Right cardiac atrium (tissue), 5 donors: ENCODE measurements at regions not wholly inside any gene's neighbourhood (a gene's known extent, or its start where the extent isn't known, plus 50 kb on each side); places are given as distances from the start of the nearest gene placed in this dataset.
"Not testable (repeated sequence)": the region's sequence is repeated elsewhere in the genome, so short reads cannot be mapped to it uniquely, and the experiment has no call there.

Source experiments
- ATAC-seq, 2 donors: fragments of 200-7000 bp; cut with Tn5 transposase; one replicate each; pipeline versions ENCODE4 v1.8.0 to v1.9.1; 2020; ENCODE audit warnings: moderate library complexity in 2 of 2, mild to moderate bottlenecking in 1 of 2
- DNase-seq, 3 donors: peaks; one replicate each; pipeline ENCODE4 v3.0.0-alpha.2; 2020
- H3K27ac ChIP-seq: one replicate; pipeline ENCODE4 v1.5.1; 2013; ENCODE audit warnings: mild to moderate bottlenecking, low read length, control low read depth, moderate library complexity
- H3K27me3 ChIP-seq: one replicate; pipeline ENCODE4 v1.6.1; 2013; ENCODE audit not compliant: control insufficient read depth, insufficient read depth
- H3K4me1 ChIP-seq: one replicate; pipeline ENCODE4 v1.6.1; 2013; ENCODE audit warnings: low read length; ENCODE audit not compliant: control insufficient read depth, insufficient read depth
- H3K4me3 ChIP-seq: one replicate; pipeline ENCODE4 v1.5.1; 2013; ENCODE audit warnings: low read length, control low read depth
- H3K9me3 ChIP-seq: one replicate; pipeline ENCODE4 v1.6.1; 2013; ENCODE audit warnings: low read length; ENCODE audit not compliant: control insufficient read depth
- WGBS: extraction: QIAGEN DNeasy Blood & Tissue Kit; methylation state at CpG from one replicate; pipeline ENCODE4 v1.1.7; 2013; 5-methylcytosine and 5-hydroxymethylcytosine counted together
- intact Hi-C, 4 donors: fragments of 100-400 bp; cut with DNase I; formaldehyde crosslinking; loops; one replicate each; pipeline versions ENCODE4 v1.11.0 to v1.14.0; 2022 to 2023
- donor health status: healthy with polysubstance abuse.
- donor health status: DM: no; HTN: yes; CAD: no.
- donor health status: DM: no; HTN: no; CAD: no.
- donor health status: DM: no; HTN: yes; CAD: no; lungs with severe emphysema.
- donor health status: DM: yes; HTN: yes; CAD: no.

DNA sequence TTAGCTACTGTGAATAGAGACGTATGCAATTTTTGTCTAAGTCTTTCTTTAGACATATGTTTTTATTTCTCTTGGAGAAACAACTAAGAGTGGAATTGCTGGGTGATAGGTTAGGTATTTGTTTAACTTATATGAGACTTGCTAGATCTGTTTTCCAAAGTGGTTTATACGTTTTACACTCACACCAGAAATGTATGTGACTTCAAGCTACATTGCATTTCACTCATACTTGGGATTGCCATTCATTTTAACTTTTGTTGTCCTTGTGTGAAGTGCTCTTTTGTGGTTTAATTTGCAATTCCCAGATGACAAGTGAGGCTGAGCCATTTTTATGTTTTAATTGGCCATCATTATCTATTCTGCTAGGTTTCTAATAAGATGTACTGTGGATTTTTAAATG is 817.2 kb downstream of the GLUD2 start:
- no peaks in the 10 kb centered on the region for H3K9me3 ChIP-seq
- no peak for DNase-seq
- H3K27ac ChIP-seq = no peak overlapping the region
- no peak overlapping the region for H3K4me3 ChIP-seq
- no peaks in the 10 kb centered on the region for H3K27me3 ChIP-seq
- H3K4me1 ChIP-seq = no peaks in the 10 kb centered on the region
- intact Hi-C loops = no loop called here
- WGBS = 50% methylated on average over 2 of the region's 2 CpGs
- no peak for ATAC-seq

DNA sequence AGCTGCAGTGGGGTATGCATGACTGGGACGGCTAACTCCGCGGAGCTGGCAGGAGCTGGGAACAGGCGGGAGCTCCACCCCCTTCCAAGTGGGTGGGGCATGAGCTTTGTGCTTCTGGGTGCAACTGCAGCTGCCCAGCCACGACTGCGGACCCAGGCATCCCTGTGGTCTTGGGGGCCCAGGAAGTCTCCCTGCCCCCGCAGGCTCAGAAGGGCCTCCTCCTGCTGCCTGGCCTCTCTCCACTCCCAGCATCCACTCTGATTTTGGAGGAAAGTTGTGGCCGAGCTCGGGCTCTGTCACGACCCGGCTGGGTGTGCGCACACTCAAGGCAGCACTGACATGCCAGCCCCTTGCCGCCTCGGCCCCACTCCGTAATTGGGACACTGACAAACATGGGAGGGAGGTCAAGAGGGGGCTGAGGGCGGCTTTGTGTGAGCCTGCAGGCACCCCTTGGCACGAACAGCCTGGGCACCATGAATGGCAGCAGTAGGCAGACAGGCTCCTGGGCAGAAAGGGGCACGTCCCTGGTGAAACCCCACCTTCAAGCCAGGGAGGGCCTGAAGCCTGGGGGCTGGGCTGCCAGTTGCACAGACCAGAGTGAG is 822.6 kb downstream of the GLUD2 start:
- Histone ChIP-seq H3K4me3 (no peak overlapping the region), H3K27me3 (no peaks in the 10 kb centered on the region), H3K9me3 (no peaks in the 10 kb centered on the region), H3K27ac (no peak overlapping the region), H3K4me1 (no peaks in the 10 kb centered on the region)
- ATAC-seq = no peak
- intact Hi-C loops = no loop called here
- WGBS = 95% methylated on average over 18 of the region's 18 CpGs
- DNase-seq = peak in 1 of 3 donors; percentile 40

- intact Hi-C loops = no loop called here
- 93% methylated on average over 12 of the region's 12 CpGs for WGBS
- no peaks in the 10 kb centered on the region for H3K27me3 ChIP-seq
- H3K9me3 ChIP-seq = no peaks in the 10 kb centered on the region
- H3K4me3 ChIP-seq = no peak overlapping the region
- no peak for ATAC-seq
- no peaks in the 10 kb centered on the region for H3K4me1 ChIP-seq
- peak in 1 of 3 donors; percentile 41 for DNase-seq
- H3K27ac ChIP-seq = no peak overlapping the region
Observed at GRCh38 chrX:121871122-121871521, 823.7 kb downstream of the GLUD2 start.

- H3K27ac ChIP-seq = no peak overlapping the region
- H3K4me3 ChIP-seq = no peak overlapping the region
- intact Hi-C loops = no loop called here
- ATAC-seq (no peak), DNase-seq (no peak)
- no peaks in the 10 kb centered on the region for H3K27me3 ChIP-seq
- no peaks in the 10 kb centered on the region for H3K4me1 ChIP-seq
- H3K9me3 ChIP-seq = no peaks in the 10 kb centered on the region
Observed at GRCh38 chrX:121876305-121876704, 828.9 kb downstream of the GLUD2 start.

DNA sequence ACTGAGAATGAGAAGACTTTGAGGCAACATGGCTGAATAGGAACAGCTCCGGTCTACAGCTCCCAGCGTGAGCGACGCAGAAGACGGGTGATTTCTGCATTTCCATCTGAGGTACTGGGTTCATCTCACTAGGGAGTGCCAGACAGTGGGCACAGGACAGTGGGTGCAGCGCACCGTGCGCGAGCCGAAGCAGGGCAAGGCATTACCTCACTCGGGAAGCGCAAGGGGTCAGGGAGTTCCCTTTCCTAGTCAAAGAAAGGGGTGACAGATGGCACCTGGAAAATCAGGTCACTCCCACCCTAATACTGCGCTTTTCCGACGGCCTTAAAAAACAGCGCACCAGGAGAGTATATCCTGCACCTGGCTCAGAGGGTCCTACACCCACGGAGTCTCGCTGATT is 829.9 kb downstream of the GLUD2 start:
- intact Hi-C loops, H3K4me3 ChIP-seq, DNase-seq, H3K27ac ChIP-seq, H3K9me3 ChIP-seq, H3K27me3 ChIP-seq, H3K4me1 ChIP-seq, ATAC-seq: not testable (repeated sequence)
- 96% methylated on average over 18 of the region's 18 CpGs for WGBS

- intact Hi-C loops = no loop called here
Observed at GRCh38 chrX:121886557-121886956, 839.1 kb downstream of the GLUD2 start.

DNA sequence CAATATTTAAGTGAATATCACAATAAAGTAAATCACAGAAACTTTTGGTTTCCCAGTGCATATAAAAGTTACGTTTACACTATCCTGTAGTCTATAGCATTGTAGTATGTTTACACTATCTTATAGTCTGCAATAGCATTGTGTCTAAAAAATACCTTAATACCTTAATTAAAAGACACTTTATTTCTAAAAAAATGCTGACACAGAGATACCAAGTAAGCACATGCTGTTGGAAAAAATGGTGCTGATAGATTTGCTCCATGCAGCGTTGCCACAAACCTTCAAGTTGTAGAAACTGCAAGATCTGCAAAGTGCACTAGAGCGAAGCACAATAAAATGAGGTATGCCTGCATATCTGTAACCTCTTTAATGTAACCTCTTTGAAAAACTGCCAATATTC is 847.3 kb downstream of the GLUD2 start:
- H3K9me3 ChIP-seq = no peaks in the 10 kb centered on the region

More at GRCh38 chrX:121886557-121886956, 839.1 kb downstream of the GLUD2 start:
- no peaks in the 10 kb centered on the region for H3K27me3 ChIP-seq
- H3K27ac ChIP-seq = no peak overlapping the region
- H3K4me3 ChIP-seq = no peak overlapping the region
- no peak for DNase-seq
- H3K9me3 ChIP-seq = no peaks in the 10 kb centered on the region
- ATAC-seq = no peak
- H3K4me1 ChIP-seq = no peaks in the 10 kb centered on the region
- whole genome bisulfite sequencing = 75% methylated on average over 2 of the region's 2 CpGs

GRCh38 chrX:121902463-121902862 is 855.1 kb downstream of the GLUD2 start:
- DNase-seq = no peak
- no peak overlapping the region for H3K27ac ChIP-seq
- intact Hi-C loops = no loop called here
- no peak for ATAC-seq
- H3K4me1 ChIP-seq = no peaks in the 10 kb centered on the region
- H3K4me3 ChIP-seq = no peak overlapping the region
- 62% methylated on average over 2 of the region's 2 CpGs for WGBS
- H3K9me3 ChIP-seq = no peaks in the 10 kb centered on the region
- no peaks in the 10 kb centered on the region for H3K27me3 ChIP-seq

More for the DNA sequence above, 847.3 kb downstream of the GLUD2 start:
- Histone ChIP-seq H3K4me3 (no peak overlapping the region), H3K4me1 (no peaks in the 10 kb centered on the region), H3K27me3 (no peaks in the 10 kb centered on the region), H3K27ac (no peak overlapping the region)
- no peak for ATAC-seq
- intact Hi-C loops = no loop called here
- 78% methylated on average over 3 of the region's 3 CpGs for WGBS
- DNase-seq = no peak

GRCh38 chrX:121903961-121904360 is 856.6 kb downstream of the GLUD2 start:
- Histone ChIP-seq H3K27me3 (no peaks in the 10 kb centered on the region), H3K4me1 (no peaks in the 10 kb centered on the region), H3K4me3 (no peak overlapping the region), H3K27ac (no peak overlapping the region), H3K9me3 (no peaks in the 10 kb centered on the region)
- intact Hi-C loops = no loop called here
- WGBS = 85% methylated on average over 7 of the region's 7 CpGs
- peak in 1 of 3 donors; percentile 23 for DNase-seq
- no peak for ATAC-seq

- no peak for DNase-seq
- Histone ChIP-seq H3K9me3 (no peaks in the 10 kb centered on the region), H3K27me3 (no peaks in the 10 kb centered on the region), H3K27ac (no peak overlapping the region), H3K4me1 (no peaks in the 10 kb centered on the region), H3K4me3 (no peak overlapping the region)
- no peak for ATAC-seq
- intact Hi-C loops = no loop called here
- 38% methylated on average over 2 of the region's 2 CpGs for WGBS
Observed at GRCh38 chrX:121921258-121921657, 873.8 kb downstream of the GLUD2 start.

GRCh38 chrX:121931567-121931966 is 884.2 kb downstream of the GLUD2 start:
- no peaks in the 10 kb centered on the region for H3K9me3 ChIP-seq
- H3K4me3 ChIP-seq = no peak overlapping the region
- ATAC-seq (no peak), DNase-seq (no peak)
- WGBS = 80% methylated on average over 2 of the region's 2 CpGs
- intact Hi-C loops = no loop called here
- H3K27me3 ChIP-seq = no peaks in the 10 kb centered on the region
- H3K27ac ChIP-seq = no peak overlapping the region
- no peaks in the 10 kb centered on the region for H3K4me1 ChIP-seq

DNA sequence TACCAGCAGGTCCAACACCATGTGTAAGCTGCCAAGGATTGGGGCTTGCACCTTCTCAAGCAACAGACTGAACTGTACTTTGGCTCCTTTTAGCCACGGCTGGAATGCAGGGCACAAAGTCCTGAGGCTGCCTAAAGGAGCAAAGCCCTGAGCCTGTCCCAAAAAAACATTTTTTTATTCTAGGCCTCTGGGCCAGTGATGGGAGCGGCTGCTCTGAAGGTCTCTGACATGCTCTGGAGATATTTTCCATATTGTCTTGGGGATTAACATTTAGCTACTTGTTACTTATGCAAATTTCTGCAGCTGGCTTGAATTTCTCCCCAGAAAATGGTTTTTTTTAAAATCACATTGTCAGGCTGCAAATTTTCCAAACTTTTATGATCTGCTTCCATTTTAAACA is 885.3 kb downstream of the GLUD2 start:
- no peak for ATAC-seq
- 63% methylated on average over 2 of the region's 2 CpGs for WGBS
- Histone ChIP-seq H3K4me3 (no peak overlapping the region), H3K27me3 (no peaks in the 10 kb centered on the region), H3K4me1 (no peaks in the 10 kb centered on the region), H3K27ac (no peak overlapping the region), H3K9me3 (no peaks in the 10 kb centered on the region)
- intact Hi-C loops = no loop called here
- no peak for DNase-seq
